DMS 273 (cell line): ENCODE measurements at regions not wholly inside any gene's neighbourhood (a gene's known extent, or its start where the extent isn't known, plus 50 kb on each side); places are given as distances from the start of the nearest gene placed in this dataset.
A peak's percentile ranks its signal among the peaks of the same experiment; 100 is the strongest.

ENCODE experiments used
- DNase-seq: peaks from one replicate; lab custom pipeline; 2025; ENCODE audit not compliant: unreplicated experiment; lab: John Stamatoyannopoulos, UW

DNA sequence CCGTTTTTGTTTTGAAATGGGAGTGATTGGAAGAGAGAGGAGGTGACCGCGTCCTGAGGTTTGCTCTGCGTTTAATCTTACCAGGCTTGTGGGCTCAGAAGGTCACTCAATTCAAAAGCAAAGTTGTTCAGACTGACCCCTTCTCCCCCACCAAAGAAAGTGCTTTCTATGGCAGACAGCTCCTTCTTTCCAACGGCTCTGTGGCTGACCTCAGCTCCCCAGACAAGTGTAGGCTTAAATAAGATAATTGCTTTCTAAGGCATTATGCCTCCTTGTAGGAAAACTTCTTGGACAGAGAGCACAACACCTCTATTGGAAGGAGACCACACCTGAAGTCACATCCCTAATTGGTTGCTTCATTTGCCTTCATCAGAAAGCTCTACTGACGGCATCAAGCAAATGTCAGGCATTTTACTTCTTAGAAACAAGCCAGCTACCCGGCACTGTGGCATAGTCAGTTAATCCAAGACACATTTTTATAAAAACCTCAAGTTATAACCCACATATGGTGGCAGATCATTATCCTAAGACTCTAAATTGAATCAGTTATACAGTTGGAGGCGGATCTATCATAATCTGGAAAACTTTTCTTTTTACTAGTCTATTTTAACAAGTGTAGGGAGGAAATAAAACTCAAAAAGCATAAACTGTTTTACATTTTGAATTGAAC is 94.9 kb downstream of the TMEM174 start:
- peak; percentile 45 for DNase-seq

DNA sequence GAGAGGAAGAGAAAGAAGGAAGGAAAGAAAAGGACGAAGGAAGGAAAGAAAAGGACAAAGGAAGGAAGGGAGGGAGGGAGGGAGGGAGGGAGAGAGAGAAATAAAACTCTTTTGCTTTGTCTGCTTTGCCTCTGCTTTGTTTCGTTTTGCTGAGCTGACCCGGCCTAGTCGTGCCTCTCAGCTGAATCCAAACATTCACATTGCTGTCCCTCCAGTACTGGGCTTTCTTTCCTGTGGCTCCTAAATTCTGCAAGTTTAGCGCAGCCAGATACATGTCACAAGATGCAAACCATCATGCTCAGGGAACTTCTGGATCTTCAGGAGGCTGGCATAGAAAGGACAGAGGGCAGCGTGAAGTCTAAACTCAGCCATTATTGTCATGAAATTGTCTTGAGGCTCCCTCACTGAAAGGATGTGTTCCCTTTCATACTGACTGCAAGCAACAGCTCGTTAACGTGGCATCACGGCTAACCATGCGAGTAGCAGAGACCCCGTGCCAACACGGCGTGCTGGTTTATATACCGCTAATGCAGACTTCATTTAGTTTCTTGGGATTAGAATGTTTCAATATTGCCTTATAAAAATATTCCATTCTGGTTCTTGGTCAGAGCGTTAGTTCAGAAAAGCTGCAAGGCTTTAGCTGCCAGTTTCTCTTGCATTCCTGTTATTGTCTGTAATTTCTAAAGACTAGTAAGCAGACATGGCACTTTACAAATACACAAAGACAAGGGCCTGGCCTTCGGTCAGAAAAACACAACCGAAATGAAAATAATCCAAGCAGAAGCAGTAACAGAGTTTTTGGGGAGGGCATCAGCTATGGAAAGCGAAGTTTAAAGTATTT is 94.2 kb downstream of the TMEM174 start:
- peak; percentile 47 for DNase-seq

DNA sequence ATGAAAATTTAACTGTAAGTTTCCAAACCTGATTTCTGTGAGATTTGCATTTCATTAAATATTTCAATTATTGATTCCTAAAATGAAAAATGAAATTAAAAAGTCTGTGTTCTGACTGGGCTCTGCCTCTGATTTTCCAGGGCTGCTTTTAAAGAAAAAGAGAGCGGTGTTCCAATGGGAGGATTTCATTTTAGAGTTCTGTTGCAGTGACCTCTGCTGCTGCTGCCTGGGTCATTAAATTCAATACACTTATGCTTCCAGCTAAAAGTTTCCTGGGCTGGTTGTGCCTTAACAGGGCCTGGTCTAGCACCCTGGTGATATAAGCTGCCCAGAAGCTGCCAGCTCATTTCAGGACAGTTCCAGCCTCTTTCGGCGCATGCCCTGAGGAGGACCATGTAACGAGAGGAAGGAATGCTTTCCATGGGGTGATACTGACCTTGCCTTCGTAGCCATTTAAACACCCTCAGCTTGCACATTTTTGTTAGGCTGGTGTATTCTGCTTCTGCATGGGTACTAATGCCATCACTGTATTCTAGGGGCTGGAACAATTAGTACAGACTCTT is 93.3 kb downstream of the TMEM174 start:
- peak; percentile 61 for DNase-seq

DNA sequence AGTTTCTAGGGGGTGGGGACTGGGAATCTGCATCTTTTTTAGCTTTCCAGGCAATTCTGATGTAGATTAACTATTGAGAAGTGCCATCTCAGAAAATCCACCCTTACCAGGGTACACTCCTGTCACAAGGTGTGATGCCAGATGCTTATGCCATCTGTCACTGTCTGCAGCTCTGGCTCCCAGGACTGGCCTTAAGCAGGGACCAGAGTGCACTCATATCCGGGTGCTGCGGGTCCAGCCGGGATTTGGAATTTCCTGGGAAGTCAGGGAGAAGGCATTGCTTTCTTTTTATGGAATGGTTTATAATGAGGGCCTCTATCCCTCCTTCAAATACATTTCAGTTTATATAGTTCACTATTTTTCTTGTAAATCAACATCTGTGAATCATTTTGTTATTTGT is 92.6 kb downstream of the TMEM174 start:
- peak; percentile 86 for DNase-seq

DNA sequence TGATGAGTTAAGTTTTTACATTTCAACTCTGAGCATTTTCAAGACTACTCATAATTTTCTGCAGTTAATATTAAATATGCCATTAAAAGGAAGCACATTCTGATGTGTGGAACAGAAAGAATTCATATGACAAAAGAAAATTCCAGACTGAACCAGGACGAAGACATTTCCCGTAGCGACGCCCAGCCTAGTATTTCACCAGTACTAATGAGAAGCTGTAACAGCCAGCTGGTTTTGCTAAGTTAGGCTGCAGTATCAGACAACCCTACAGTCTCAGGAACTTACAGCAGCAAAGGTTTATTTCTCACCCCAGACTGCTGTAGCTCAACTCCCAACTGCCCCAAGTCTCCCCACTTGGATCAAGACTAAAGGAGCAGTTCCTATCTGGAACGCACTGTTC is 91.6 kb downstream of the TMEM174 start:
- DNase-seq, result peak; percentile 29

DNA sequence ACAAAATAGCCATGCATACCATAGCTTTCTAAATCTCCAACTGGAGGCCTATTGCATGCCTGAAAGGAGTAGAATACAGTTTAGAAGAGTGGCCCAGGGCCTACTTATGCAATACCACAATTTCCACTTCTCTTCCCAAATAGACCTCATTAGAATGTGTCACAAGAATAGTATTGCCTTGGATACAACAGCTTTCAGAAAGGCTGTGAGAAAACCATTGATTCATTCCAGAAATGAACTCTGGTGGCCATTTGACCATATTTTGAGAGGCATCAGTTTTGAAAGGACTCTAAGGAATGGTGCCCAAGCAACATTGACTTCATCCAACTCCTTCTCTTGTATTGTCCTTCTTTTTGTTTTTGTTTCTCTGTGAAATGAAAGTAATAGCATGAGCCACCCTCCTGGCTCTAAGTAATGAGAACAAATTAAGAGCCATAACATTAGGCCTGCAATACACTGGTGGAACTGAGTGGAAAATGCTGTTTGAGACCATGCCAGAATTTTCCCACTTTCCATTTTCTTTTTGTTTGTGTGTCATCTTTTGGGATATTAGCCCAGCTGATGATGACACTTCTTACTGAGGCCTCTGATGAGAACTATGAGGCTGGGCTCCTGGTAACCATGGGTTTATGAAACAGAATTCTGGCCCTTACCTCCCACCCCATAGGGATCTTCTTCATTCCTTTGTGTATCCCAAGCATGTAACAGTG is 90.2 kb downstream of the TMEM174 start:
- DNase-seq, result no peak

DNA sequence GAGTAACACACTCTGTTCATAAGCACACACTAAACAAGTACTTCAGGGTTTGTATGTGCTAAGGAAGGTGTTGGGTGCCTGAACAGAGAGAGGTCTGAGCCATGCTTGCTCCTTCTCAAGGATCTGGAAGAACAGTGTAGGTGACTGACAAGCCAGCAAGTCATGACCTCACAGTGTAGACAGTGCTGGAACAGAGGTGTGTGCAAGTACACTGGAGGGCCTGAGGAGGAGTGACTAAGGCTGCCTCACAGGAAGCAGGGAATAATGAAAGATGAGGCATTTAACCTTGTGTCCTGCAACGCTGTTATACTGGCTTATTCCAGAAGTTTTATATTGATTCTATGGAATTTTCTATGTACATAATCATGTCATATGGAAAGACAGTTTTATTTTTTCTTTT is 83.9 kb downstream of the TMEM174 start:
- DNase-seq, result no peak

DNA sequence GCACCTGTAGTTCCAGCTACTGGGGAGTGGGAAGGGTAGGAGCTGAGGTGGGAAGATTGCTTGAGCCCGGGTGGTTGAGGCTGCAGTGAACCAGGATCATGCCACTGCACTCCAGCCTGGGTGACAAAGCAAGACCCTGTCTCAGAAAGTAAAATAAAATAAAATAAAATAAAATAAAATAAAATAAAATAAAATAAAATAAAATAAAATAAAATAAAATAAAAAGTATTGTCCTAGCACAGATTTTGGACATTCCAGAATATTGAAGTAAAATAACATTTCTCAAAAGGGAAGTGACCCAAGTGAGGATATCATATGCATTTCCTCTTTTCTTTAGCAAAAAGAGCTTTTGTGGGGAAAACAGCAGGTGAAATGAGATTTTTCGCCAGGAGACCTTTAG is 83.5 kb downstream of the TMEM174 start:
- DNase-seq, result no peak

DNA sequence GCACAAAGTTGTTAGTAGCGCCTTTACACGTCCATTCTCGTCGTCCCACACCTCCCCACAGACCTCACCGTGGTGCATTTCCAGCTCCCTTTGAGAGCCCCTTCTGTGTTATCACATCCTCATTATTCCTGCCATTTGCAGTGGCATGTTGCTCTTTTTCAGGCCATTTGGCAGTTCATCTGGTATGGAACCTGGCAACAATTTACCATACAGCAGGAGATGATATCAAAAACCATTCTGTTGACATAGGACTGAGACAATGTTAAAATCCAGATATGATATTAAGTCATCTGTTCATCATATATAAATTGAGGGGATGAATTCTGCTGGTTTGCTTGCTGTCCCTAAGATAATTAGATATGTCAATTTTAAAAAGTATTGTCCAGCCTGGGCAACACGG is 83.0 kb downstream of the TMEM174 start:
- peak; percentile 28 for DNase-seq

DNA sequence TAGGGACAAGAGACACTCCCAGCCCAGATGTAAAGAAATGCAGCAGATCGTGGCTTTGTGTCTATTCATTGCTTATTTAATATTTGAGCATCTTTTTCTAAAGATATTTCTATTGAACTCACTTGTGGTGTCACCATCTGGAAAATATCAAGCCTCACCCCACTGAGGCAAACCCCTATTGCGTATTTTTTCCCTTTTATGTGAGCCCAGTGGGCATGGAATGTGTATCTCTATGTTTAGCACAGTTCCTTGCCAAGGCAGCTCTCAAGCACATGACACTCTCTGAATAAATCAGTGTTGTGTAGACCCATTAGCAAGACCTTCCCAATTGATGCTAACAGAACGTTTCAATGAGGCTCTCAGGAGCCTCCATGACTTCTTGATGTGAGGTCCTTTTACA is 81.6 kb downstream of the TMEM174 start:
- DNase-seq, result no peak

DNA sequence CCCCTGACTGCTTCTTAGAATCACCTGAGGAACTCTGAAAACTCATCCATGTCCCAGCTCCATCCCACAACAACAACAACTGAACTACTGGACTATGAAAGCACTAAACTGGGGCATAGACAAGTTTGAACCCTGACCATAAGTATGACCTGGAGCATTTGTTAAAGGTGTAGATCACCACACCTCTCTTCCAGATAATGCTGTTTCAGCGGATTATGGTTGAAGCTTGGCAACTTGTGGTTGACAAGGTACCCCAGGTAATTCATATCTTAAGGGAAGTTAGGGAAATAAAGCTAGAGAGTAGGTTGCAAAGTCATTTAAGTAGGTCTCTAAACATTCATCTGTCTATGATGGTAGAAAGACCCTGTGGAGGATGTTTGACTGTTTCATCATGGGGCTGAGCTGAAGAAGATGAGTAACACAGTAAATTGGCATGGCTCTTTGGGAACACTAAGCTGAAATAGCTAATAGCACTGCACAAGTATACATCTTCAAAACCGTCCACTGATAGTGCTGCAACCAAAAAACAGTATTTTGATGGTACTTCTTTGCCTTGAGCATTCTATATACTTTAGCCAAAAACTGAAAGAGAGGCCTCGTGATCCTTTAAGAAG is 80.2 kb downstream of the TMEM174 start:
- DNase-seq, result no peak

DNA sequence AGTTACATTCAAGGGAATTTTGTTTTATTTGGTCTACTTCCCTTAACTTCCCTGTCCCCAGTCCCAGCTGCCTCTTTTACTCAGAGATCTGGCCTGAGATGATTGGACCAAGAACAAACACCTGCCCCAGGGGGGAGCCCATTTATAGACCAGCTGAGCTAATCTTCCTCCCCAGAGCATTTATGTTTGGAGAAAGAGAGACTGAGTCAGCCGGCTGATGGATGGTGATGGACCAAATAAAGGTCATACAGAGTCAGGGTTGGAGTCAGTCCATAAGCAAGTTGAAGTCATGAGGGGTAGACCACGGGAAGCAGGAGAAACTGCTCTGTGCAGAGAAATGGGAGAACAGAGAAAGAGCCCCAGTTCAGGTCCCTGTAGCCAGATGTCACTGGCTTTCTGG is 77.7 kb downstream of the TMEM174 start:
- DNase-seq, result no peak

DNA sequence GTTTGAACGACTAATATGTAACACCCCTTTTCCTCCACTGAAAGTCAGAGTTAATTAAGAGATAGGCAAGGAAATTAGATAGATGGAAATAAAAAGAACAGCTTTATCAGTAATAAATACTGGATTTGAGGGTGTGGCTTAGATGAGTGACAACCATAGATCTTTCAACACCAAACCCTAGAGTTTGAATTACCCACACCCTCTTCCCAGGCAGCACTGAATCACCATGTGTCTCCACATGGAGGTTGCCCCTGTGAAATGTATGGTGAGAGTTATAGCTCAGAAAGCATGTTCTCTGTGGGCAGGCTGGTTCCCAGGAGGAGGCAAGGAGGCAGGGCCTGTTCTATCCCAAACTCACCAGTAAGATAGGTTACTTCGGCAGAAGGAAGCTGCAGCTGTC is 69.7 kb downstream of the TMEM174 start:
- no peak for DNase-seq

DNA sequence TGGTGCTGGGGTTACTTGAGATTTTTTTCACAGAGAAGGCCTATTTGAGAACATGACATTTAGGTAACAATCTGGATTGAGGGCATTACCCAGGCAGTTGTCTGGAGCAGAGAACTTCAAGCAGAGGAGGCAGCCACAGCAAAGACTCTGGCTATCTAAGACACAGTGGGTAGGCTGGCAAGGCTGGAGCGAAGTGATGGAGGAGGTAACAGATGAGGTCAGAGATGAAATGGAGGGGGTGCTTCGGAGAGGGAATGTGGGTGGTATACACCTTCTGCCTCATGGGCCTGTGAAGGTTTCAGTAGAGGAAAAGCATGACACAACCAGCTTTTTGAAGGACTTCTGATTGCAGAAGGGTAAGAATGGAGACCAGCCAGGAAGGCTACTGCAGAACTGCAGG is 65.9 kb downstream of the TMEM174 start:
- no peak for DNase-seq

DNA sequence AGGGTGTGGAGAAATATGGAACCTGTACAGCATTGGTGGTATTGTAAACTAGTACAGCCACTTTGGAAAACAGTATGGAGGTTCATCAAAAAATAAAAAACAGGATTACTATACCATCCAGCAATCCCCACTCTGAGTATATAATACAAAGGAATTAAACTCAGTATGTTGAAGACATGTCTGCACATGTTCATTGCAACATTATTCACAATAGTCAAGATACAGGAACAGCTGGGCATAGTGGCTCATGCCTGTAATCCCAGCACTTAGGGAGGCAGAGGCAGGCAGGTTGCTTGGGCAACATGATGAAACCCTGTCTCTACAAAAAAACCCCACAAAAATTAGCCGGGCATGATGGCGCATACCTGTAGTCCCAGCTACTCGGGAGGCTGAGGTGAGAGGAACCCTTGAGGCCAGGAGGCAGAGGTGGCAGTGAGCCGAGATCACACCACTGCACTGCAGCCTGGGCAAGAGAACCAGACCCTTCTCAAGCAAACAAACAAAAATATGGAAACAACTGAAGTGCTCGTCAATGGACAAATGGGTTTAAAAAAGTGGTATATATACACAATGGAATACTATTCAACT is 63.6 kb downstream of the TMEM174 start:
- peak; percentile 73 for DNase-seq

DNA sequence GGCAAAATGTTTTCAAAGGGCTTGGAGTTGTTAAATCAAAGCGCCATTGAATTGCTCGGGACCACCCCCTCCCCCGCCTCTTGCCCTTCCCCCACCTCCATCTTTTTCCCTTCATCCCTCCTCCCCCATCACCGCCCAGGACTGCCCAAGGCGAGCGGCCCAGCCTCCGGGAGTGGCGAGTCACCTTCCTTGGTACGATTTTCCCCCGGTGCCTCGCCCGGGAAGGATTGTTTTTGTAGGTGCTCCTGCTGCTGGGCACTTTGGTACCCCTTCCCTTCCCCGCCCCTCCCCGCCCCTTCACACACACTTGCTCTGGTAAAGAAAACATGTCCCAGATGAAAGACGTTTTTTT is 61.2 kb downstream of the TMEM174 start:
- DNase-seq, result no peak

DNA sequence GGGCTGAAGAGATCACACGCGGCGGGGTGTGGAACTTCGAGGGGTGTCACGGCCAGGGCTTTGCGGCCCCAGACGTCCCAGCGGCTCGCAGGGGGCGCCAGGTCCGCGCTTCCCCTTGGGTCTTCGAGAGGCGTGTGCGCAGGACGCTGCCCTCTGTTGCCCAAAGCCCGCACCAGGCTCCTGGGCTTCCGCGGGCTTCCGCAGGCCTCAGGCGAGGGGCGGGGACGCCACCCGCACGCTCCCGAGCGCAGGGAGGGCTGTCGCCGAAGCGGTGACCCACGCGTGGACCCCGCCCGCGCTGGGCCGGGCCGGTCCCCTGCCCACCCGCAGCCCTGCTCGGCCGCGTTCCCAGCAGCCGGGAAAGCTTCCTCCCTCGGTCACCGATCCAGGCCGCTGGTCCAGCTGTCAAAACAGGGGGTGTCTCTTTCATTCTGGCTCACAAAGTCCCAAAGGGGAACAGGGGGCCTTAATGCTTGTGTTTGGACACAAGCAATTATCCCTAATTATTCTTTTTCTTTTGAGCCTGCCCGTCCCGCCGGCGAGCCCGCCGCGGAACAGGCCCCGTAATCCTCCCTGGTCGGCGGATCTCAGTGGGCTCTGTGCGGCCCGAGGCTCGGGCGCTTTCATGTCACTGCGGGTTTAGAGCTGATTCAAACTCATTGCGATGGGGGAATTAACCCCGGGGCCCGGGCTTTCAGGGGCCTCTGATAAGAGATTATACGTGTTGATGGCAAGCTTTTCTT is 60.6 kb downstream of the TMEM174 start:
- no peak for DNase-seq

DNA sequence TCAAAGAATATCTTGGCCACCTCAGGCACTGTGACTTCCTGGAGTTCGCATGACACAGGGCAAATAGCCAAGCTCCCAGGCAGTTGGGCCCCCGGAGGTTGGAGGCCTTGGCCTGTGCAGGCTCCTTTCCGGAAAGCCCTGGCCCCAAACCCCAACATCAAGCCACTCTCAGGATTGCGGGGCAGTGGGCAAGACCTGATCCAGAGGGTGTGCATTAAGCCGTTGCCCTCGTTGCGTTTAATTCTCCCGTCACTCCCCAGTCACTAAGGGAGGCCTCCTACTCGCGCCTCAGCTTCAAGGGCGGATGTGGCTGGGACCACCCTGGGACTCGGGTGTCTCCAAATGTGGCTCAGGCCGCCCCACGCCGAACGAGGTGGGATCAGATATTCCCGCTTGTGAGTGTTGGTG is 60.1 kb downstream of the TMEM174 start:
- DNase-seq, result no peak

DNA sequence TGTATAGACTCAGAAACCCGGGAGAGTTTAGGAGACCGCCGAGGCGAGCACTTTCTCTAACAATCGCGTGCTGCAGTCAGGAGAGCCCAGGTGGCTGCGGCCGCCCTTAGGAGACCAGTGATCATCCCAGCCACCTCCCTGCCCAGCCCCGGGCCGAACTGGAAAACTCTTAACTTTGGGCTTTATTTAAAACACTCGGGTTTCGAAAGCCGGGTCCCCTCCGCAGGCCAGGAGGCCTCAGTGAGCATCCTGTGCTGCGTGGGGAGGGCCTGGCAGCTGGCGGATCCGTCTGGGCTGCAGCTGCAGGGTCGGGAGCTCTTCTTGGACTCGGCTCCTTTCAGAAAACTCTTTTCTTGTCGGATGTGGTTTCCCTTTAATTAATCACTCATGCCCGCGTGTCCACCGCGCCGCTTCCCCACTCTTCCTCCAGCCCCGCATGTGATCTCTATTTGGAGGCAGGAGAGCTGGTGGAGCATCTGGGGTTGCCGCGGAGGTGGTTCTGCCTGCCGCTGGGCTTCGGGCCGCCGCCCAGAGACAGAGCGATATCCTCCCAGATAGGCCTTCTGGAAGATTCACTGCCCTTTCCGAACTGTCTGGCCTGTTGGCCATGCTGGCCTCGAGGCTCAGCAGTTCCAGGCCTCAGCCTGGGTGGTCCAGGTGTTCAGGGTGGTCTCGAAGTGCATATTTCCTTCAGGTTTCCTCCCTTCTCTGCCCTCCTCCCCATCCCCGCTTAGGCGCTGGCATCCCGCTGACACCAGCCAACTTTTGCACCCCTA is 59.5 kb downstream of the TMEM174 start:
- no peak for DNase-seq
